HepG2 (cell line): ENCODE measurements at regions not wholly inside any gene's neighbourhood (a gene's known extent, or its start where the extent isn't known, plus 50 kb on each side); places are given as distances from the start of the nearest gene placed in this dataset.

ENCODE experiments used
- HBP1 ChIP-seq: IDR thresholded peaks from 2 replicates; pipeline ENCODE4 v1.6.1; 2016; ENCODE audit warnings: low read depth, control low read depth
- MXD1 ChIP-seq: sonication (generic); formaldehyde crosslinking; IDR thresholded peaks from 2 replicates; pipeline ENCODE4 v1.4.0; 2020; ENCODE audit warnings: mild to moderate bottlenecking, missing genetic modification reagents
- ZNF280B ChIP-seq: sonication (generic); formaldehyde crosslinking; IDR thresholded peaks from 2 replicates; pipeline ENCODE4 v1.5.0; 2020; ENCODE audit warnings: missing genetic modification reagents, mild to moderate bottlenecking, borderline replicate concordance
- ZNF431 ChIP-seq: sonication (generic); formaldehyde crosslinking; IDR thresholded peaks from 2 replicates; pipeline ENCODE4 v1.9.0; 2022; ENCODE audit warnings: missing genetic modification reagents, low read depth, mild to moderate bottlenecking, borderline replicate concordance

GRCh38 chr3:148615382-148615781, 82.3 kb upstream of the AGTR1 start:
- TF ChIP-seq MXD1 (CRISPR knock-in tag) (no peak), ZNF431 (no peak), HBP1 (no peak), ZNF280B (CRISPR knock-in tag) (no peak)
